ENCODE measurements at regions not wholly inside any gene's neighbourhood (a gene's known extent, or its start where the extent isn't known, plus 50 kb on each side); places are given as distances from the start of the nearest gene placed in this dataset.

GRCh38 chr6:104064876-104065275 lies 794.8 kb downstream of the HACE1 start:
- WGBS: 85% methylated on average over 8 of the region's 8 CpGs
- Histone ChIP-seq H3K27me3 (ENCODE audit: control insufficient read depth in 2 of 2, insufficient read depth in 1 of 2, low read length in 1 of 2) (no peaks in the 10 kb centered on the region), H3K4me3 (ENCODE audit: low read length in 2 of 2) (no peak overlapping the region), H3K9me3 (ENCODE audit: control insufficient read depth in 2 of 2, insufficient read depth in 1 of 2, low read length in 1 of 2) (no peaks in the 10 kb centered on the region), H3K4me1 (ENCODE audit: control insufficient read depth in 2 of 2, insufficient read depth in 2 of 2, low read length in 2 of 2) (no peaks in the 10 kb centered on the region), H3K27ac (ENCODE audit: low read depth in 1 of 2, low read length in 1 of 2) (no peak overlapping the region), H3K36me3 (ENCODE audit: control insufficient read depth in 2 of 2, insufficient read depth in 2 of 2, low read length in 1 of 2) (no peaks in the 10 kb centered on the region)
- DNase-seq (ENCODE audit: low read depth in 6 of 9, low spot score in 9 of 9): no peak

GRCh38 chr6:104050455-104050854 lies 809.3 kb downstream of the HACE1 start:
- DNase-seq (ENCODE audit: low read depth in 6 of 9, low spot score in 9 of 9): no peak
- H3K27me3 ChIP-seq (ENCODE audit: control insufficient read depth in 2 of 2, insufficient read depth in 1 of 2, low read length in 1 of 2): no peaks in the 10 kb centered on the region
- 84% methylated on average over 2 of the region's 2 CpGs for WGBS

GRCh38 chr6:104046426-104046825 lies 813.3 kb downstream of the HACE1 start:
- 88% methylated on average over 2 of the region's 2 CpGs for WGBS
- no peak for DNase-seq (ENCODE audit: low read depth in 6 of 9, low spot score in 9 of 9)
- H3K9me3 ChIP-seq (ENCODE audit: control insufficient read depth in 2 of 2, insufficient read depth in 1 of 2, low read length in 1 of 2): no peaks in the 10 kb centered on the region
- no peaks in the 10 kb centered on the region for H3K4me1 ChIP-seq (ENCODE audit: control insufficient read depth in 2 of 2, insufficient read depth in 2 of 2, low read length in 2 of 2)
- H3K27ac ChIP-seq (ENCODE audit: low read depth in 1 of 2, low read length in 1 of 2): no peak overlapping the region
- no peak overlapping the region for H3K4me3 ChIP-seq (ENCODE audit: low read length in 2 of 2)
- H3K27me3 ChIP-seq (ENCODE audit: control insufficient read depth in 2 of 2, insufficient read depth in 1 of 2, low read length in 1 of 2): no peaks in the 10 kb centered on the region
- H3K36me3 ChIP-seq (ENCODE audit: control insufficient read depth in 2 of 2, insufficient read depth in 2 of 2, low read length in 1 of 2): no peaks in the 10 kb centered on the region

More at GRCh38 chr6:104050455-104050854, 809.3 kb downstream of the HACE1 start:
- H3K4me3 ChIP-seq (ENCODE audit: low read length in 2 of 2): no peak overlapping the region
- H3K36me3 ChIP-seq (ENCODE audit: control insufficient read depth in 2 of 2, insufficient read depth in 2 of 2, low read length in 1 of 2): no peaks in the 10 kb centered on the region
- H3K4me1 ChIP-seq (ENCODE audit: control insufficient read depth in 2 of 2, insufficient read depth in 2 of 2, low read length in 2 of 2): no peaks in the 10 kb centered on the region
- no peak overlapping the region for H3K27ac ChIP-seq (ENCODE audit: low read depth in 1 of 2, low read length in 1 of 2)
- no peaks in the 10 kb centered on the region for H3K9me3 ChIP-seq (ENCODE audit: control insufficient read depth in 2 of 2, insufficient read depth in 1 of 2, low read length in 1 of 2)

- Histone ChIP-seq H3K4me3 (ENCODE audit: low read length in 2 of 2) (no peak overlapping the region), H3K27ac (ENCODE audit: low read depth in 1 of 2, low read length in 1 of 2) (no peak overlapping the region), H3K9me3 (ENCODE audit: control insufficient read depth in 2 of 2, insufficient read depth in 1 of 2, low read length in 1 of 2) (no peaks in the 10 kb centered on the region), H3K4me1 (ENCODE audit: control insufficient read depth in 2 of 2, insufficient read depth in 2 of 2, low read length in 2 of 2) (no peaks in the 10 kb centered on the region), H3K36me3 (ENCODE audit: control insufficient read depth in 2 of 2, insufficient read depth in 2 of 2, low read length in 1 of 2) (no peaks in the 10 kb centered on the region), H3K27me3 (ENCODE audit: control insufficient read depth in 2 of 2, insufficient read depth in 1 of 2, low read length in 1 of 2) (no peaks in the 10 kb centered on the region)
- WGBS: 98% methylated on average over 1 of the region's 1 CpG
- DNase-seq (ENCODE audit: low read depth in 6 of 9, low spot score in 9 of 9): no peak
Observed at GRCh38 chr6:104031346-104031745, 828.4 kb downstream of the HACE1 start.

- Histone ChIP-seq H3K27me3 (ENCODE audit: control insufficient read depth in 2 of 2, insufficient read depth in 1 of 2, low read length in 1 of 2) (no peaks in the 10 kb centered on the region), H3K36me3 (ENCODE audit: control insufficient read depth in 2 of 2, insufficient read depth in 2 of 2, low read length in 1 of 2) (no peaks in the 10 kb centered on the region), H3K4me1 (ENCODE audit: control insufficient read depth in 2 of 2, insufficient read depth in 2 of 2, low read length in 2 of 2) (no peaks in the 10 kb centered on the region), H3K9me3 (ENCODE audit: control insufficient read depth in 2 of 2, insufficient read depth in 1 of 2, low read length in 1 of 2) (no peaks in the 10 kb centered on the region), H3K4me3 (ENCODE audit: low read length in 2 of 2) (no peak overlapping the region), H3K27ac (ENCODE audit: low read depth in 1 of 2, low read length in 1 of 2) (no peak overlapping the region)
- no peak for DNase-seq (ENCODE audit: low read depth in 6 of 9, low spot score in 9 of 9)
Observed at GRCh38 chr6:104022126-104022525, 837.6 kb downstream of the HACE1 start.

- WGBS: 90% methylated on average over 8 of the region's 8 CpGs
- no peak for DNase-seq (ENCODE audit: low read depth in 6 of 9, low spot score in 9 of 9)
- Histone ChIP-seq H3K4me1 (ENCODE audit: control insufficient read depth in 2 of 2, insufficient read depth in 2 of 2, low read length in 2 of 2) (no peaks in the 10 kb centered on the region), H3K36me3 (ENCODE audit: control insufficient read depth in 2 of 2, insufficient read depth in 2 of 2, low read length in 1 of 2) (no peaks in the 10 kb centered on the region), H3K4me3 (ENCODE audit: low read length in 2 of 2) (no peak overlapping the region), H3K9me3 (ENCODE audit: control insufficient read depth in 2 of 2, insufficient read depth in 1 of 2, low read length in 1 of 2) (no peaks in the 10 kb centered on the region), H3K27me3 (ENCODE audit: control insufficient read depth in 2 of 2, insufficient read depth in 1 of 2, low read length in 1 of 2) (no peaks in the 10 kb centered on the region), H3K27ac (ENCODE audit: low read depth in 1 of 2, low read length in 1 of 2) (no peak overlapping the region)
Observed at GRCh38 chr6:104019075-104019753, 840.5 kb downstream of the HACE1 start.

GRCh38 chr6:104017410-104018381 lies 842.0 kb downstream of the HACE1 start:
- Histone ChIP-seq H3K4me1 (ENCODE audit: control insufficient read depth in 2 of 2, insufficient read depth in 2 of 2, low read length in 2 of 2) (no peaks in the 10 kb centered on the region), H3K9me3 (ENCODE audit: control insufficient read depth in 2 of 2, insufficient read depth in 1 of 2, low read length in 1 of 2) (no peaks in the 10 kb centered on the region), H3K27me3 (ENCODE audit: control insufficient read depth in 2 of 2, insufficient read depth in 1 of 2, low read length in 1 of 2) (no peaks in the 10 kb centered on the region), H3K27ac (ENCODE audit: low read depth in 1 of 2, low read length in 1 of 2) (no peak overlapping the region), H3K36me3 (ENCODE audit: control insufficient read depth in 2 of 2, insufficient read depth in 2 of 2, low read length in 1 of 2) (no peaks in the 10 kb centered on the region), H3K4me3 (ENCODE audit: low read length in 2 of 2) (no peak overlapping the region)
- no peak for DNase-seq (ENCODE audit: low read depth in 6 of 9, low spot score in 9 of 9)
- 89% methylated on average over 6 of the region's 6 CpGs for WGBS

- Histone ChIP-seq H3K27ac (ENCODE audit: low read depth in 1 of 2, low read length in 1 of 2) (no peak overlapping the region), H3K4me1 (ENCODE audit: control insufficient read depth in 2 of 2, insufficient read depth in 2 of 2, low read length in 2 of 2) (no peaks in the 10 kb centered on the region), H3K9me3 (ENCODE audit: control insufficient read depth in 2 of 2, insufficient read depth in 1 of 2, low read length in 1 of 2) (no peaks in the 10 kb centered on the region), H3K36me3 (ENCODE audit: control insufficient read depth in 2 of 2, insufficient read depth in 2 of 2, low read length in 1 of 2) (no peaks in the 10 kb centered on the region), H3K4me3 (ENCODE audit: low read length in 2 of 2) (no peak overlapping the region), H3K27me3 (ENCODE audit: control insufficient read depth in 2 of 2, insufficient read depth in 1 of 2, low read length in 1 of 2) (no peaks in the 10 kb centered on the region)
- WGBS: 88% methylated on average over 2 of the region's 2 CpGs
- DNase-seq (ENCODE audit: low read depth in 6 of 9, low spot score in 9 of 9): no peak
Observed at GRCh38 chr6:104014163-104014959, 845.4 kb downstream of the HACE1 start.
